Cerebellar nuclear complex (tissue), 1 donor: ENCODE measurements at regions not wholly inside any gene's neighbourhood (a gene's known extent, or its start where the extent isn't known, plus 50 kb on each side); places are given as distances from the start of the nearest gene placed in this dataset.
"Not testable (repeated sequence)": the region's sequence is repeated elsewhere in the genome, so short reads cannot be mapped to it uniquely, and the experiment has no call there.

ENCODE experiments used
- DNase-seq, 2 experiments: peaks; one replicate each; lab custom pipeline; 2025; lab: John Stamatoyannopoulos, UW

DNA sequence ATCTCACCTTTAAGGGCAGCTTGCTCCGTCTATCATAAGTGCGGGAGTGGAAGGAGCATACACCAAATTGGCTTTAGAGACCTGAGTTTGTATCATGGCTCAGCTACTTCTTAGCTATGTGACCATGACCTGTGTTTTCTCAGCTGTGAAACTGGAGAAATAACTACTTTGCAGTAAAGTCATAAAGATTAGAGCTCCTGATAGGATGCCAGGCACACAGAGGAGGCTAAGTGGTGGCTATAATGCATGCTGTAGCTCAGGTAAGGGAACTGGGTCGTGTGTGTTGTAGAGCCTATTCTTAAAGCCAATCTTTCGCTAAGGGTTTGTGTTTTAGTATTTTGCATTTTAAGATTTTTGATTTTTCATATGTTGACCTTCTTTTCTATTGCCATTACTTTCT, 451.5 kb upstream of the MAN1A1 start:
- DNase-seq, result no peak

DNA sequence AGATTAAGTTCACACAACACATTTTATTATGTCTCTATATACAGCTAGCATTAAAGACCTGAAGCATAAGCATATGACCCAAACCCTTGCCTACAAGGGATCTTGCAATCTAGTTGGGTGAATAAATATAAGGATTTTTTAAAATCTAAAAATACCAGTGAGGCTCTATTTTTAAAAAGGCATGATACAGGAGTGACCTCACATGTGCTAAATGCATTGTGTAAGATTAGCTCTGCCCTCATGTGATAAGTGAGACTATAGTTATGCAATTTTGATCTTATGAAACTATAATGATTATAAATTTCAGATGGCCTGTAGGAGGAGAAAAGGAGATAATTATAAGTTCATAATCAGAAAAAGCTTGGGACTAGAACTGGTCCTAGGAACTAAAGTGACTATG, 451.0 kb upstream of the MAN1A1 start:
- DNase-seq, result no peak

DNA sequence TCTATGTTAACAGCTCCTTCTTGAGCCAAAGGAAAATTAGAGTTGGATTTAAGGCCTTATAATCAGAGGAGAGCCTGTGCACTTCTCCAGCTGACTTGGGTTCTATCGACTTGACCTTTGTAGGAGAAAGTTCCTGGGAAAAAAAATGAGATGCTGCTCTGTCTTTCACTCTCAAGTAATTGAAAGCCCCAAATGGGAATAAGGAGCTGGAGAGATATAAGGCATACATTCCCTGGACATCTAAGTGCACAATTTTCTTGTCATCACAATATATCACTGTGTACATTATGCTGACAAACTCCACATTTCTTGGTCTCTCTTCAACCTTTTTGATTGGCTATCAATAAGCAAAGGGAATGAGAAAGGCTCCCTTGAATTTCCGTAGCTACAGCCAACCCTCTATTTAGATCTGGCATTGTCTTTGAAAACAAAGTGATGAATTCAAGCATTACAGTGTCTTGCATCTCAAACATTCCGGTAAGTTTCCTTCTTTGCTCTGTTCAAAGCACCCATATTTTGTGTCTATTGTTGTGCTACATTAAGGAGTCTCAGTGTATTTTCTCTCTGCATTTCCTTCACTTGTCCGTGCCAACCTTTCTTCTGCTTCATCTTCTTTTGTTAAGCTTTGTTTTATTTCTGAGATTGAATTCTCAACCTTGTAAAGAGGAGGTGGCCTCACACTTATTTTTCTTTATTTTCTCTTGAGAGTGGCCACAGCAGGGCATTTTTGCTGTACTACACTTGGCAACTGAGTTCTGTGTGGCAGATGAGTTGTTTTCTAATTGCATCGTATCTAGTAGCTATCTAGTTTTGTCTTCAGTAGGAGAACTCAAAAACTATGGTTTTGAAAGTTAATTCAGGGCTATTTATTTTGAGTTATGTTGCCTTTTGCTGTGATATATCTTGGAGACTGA, 450.3 kb upstream of the MAN1A1 start:
- DNase-seq, result no peak

DNA sequence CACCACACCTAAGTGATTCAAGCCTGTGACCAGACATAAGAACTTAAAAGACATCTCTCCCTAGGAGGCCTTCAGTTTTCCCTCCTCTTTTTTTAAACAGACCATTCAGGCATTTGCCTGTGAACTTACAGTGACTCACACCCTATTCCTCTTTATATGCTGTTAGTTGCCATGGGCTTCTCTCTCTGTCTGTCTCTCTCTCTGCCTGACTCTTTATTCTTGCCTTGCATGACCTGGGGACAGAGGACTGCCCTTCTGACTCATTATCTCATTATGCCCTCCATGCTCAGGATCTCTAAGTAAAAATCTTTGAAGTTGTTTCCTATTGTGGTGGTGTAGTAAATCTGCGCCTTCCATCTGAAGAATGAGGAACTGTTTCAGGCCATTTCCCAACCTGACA, 442.2 kb upstream of the MAN1A1 start:
- DNase-seq, result no peak

DNA sequence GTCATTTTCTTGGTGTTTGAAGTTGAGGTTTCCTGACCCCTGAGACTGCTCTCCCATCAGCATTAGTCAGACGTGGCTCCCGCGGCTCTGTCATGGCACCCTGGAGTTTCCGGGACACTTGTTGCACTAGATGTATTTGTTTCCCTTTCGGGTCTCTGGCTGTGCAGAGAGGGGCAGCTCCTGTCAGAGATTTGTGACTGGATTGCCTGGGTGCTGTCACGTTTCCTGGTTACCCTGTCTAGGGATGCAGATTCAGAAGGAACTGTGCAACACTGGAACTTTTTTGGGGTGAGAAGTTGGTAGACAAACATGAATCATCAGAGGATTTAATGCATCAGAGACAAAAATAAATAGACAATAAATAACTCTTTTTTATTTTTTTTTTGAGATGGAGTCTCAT, 431.8 kb upstream of the MAN1A1 start:
- DNase-seq, result no peak

DNA sequence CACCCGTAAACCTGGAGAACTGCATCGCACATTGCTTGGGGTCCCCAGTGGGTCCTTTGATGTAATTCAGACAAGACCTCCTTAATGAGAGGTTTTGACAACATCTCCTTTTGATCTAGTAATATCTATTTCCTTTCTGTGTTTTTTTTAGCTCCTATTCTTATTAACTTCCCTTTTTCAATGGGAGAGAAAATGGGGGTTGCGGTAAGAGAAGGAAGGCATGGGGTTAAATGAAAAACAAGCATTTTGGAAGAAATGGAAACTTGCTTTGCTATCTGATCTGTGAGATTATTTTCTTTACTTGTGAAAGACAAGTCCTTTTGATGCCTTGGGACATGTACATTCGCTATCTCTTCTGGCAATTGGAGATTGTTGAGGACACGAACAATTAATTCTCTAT, 418.6 kb upstream of the MAN1A1 start:
- no peak for DNase-seq

DNA sequence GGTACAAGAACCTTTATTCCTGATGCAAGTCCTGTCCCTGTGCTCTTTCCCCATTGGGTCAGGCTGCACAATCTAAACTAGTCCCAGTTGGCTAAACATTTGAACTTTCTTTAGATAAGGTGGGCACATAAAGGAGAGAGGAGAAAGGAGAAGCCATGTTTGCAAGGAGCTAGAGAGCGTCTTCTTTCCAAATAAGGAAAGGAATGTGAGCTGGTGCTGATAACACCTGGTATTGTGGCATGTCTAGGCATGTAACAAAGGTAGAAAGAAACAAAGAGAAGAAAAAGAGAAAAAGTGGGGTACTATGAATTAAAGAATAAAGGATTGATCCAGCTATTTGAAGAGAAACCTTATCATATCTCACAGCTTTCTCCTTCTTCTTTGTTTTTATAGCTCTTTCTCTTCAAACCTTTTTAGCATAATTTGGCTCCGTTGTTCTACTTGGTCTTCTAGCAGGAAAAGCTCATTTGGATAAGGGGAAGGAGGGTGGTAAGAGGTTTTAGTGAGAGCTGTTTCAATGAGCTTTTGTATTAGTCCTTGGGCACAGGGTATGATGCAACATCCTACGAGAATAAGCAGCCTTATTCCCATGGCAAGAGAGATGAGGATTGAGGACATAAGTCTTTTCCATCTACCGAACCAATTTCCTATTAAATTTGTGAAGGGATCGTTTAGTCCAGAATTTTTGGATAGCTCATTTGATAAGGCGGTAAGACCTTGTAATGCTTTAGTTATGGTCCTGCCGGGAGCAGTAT, 415.5 kb upstream of the MAN1A1 start:
- DNase-seq, result no peak

DNA sequence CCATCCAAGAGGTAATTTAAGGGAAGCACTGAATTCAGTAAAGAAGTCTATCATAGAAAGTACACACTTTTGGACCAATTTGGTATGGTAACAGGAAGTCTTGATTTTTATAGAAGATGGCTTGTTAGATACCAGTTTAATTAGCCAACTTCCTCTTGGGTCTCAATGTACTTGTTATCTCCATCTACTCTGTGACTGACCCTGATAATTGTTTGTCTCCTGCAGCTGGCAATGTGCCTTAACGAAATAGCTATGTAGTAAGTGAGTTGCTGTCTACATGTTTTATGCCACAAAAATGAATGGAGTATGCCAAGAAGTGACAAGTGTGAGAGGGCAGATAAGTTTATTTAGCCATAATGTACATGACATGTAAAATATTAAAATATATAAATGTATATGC, 410.5 kb upstream of the MAN1A1 start:
- no peak for DNase-seq

DNA sequence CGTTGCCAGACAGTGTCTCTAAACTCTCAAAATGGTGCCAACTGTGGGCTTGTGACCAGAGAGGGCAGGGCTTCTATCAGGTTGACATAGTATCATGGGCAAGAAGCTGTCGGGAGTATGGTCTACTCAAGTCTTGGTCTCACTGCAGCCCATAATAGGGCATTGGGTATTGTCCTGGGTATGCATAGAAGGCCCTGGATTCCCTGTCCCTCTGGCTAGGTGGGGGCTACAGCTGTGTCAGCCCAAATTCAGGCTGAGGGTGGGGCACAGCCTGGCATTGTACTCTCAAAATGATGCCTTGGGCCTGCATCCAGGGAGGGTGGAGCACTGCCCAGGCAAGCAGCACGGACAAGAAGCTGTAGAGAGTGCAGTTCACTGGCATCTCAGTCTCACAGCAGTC, 408.8 kb upstream of the MAN1A1 start:
- DNase-seq, result no peak

DNA sequence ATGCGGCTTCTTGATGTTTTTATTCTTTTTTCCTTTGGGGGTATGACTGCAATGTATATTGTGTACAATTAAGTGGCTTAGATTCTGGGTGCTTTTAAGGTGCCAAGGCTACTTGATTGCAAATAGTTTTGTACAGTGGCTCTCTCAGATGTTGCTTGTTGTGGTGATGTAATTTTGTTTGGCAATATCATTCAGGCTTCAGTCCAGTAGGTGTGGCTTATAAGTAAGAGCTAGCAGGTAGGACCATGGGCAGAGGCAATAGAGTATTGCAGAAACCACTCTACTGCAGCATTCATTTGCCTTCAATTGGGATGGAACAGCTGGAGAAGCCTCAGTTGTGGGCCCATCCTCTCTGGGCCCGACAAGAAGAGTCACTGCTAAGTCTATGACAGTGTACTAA, 407.9 kb upstream of the MAN1A1 start:
- no peak for DNase-seq

DNA sequence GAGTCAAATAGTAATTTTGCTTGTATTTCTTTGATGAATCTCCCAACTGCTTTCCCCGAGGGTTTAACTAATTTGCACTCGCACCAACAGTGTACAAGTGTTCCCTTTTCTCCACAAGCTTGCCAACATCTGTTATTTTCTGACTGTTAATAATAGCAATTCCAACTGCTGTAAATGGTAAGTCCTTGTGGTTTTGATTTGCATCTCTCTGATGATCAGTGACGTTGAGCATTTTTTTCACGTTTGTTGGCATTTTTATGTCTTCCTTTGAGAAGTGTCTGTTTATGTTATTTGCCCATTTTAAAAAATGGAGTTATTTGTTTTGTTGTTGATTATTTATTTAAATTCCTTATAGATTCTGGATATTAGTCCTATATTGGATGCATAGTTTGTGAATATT, 399.8 kb upstream of the MAN1A1 start:
- DNase-seq, result no peak

DNA sequence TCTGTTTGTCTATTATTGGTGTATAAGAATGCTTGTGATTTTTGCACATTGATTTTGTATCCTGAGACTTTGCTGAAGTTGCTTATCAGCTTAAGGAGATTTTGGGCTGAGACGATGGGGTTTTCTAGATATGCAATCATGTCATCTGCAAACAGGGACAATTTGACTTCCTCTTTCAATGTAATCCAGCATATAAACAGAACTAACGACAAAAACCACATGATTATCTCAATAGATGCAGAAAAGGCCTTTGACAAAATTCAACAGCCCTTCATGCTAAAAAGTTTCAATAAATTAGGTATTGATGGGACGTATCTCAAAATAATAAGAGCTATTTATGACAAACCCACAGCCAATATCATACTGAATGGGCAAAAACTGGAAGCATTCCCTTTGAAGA, 399.0 kb upstream of the MAN1A1 start:
- not testable (repeated sequence) for DNase-seq

DNA sequence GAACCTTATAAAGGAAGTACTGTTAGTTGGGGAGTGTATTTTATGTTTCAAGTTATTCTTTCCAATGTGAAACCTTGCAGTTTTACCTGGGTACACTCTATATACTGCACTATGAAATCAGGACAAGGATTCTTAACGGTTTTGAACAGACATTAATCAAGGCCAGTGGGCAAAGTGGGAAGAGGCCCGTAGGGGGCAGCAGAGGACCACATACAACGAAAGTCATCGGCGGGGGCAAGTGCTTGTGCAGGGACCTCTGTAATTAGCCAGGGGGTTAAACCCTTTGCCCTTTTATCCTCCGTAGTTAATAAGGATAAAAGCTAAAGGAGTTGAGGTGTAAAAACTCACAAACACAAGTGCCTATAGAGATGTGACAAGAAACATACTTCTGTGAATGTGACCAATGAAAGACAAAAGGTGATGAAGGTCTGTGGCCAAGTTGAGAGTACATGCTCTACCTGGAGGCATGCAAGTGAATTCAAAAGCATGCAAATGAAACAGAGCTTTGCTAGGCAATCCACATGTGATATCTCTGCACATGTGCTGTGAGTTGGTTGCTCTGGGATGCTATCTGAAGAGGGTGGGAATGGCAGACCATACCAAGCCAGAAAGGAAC, 392.7 kb upstream of the MAN1A1 start:
- no peak for DNase-seq

DNA sequence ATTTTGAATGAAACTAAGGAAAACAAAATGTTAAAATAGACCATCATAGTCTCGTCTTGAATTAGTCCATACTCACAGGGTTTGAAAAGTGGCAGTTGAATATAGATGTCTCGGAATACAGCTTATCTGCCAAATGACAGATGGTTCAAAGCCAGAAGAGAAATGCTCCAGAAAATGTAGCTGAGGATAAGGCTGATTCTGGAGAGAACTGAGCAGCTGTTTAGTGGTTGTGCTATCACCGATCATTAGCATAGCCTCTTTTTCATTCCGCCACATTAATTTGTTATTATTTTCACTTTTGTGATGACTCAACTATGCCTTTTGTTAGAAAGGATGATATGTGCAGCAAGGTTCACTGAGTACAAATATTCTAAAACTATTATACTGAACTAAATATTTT, 390.2 kb upstream of the MAN1A1 start:
- no peak for DNase-seq

DNA sequence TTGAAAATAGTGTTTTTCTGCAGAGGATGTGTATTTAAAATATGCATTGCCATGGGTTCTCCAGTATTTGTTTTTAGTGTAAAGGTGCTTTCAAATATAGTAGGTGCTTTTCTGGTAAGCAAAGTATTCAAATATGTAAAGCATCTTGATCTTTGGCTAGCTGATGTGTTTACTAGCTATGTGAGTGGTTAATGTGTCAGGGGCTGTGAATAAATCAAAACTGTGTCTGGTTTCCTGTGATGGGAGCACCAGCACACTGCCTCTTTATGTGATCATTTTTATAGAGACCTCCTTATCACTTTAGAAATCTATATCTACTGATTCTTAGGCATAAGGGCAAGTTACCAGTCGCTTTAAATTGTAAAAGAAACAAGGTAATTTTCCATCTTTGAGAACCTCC, 388.9 kb upstream of the MAN1A1 start:
- no peak for DNase-seq

DNA sequence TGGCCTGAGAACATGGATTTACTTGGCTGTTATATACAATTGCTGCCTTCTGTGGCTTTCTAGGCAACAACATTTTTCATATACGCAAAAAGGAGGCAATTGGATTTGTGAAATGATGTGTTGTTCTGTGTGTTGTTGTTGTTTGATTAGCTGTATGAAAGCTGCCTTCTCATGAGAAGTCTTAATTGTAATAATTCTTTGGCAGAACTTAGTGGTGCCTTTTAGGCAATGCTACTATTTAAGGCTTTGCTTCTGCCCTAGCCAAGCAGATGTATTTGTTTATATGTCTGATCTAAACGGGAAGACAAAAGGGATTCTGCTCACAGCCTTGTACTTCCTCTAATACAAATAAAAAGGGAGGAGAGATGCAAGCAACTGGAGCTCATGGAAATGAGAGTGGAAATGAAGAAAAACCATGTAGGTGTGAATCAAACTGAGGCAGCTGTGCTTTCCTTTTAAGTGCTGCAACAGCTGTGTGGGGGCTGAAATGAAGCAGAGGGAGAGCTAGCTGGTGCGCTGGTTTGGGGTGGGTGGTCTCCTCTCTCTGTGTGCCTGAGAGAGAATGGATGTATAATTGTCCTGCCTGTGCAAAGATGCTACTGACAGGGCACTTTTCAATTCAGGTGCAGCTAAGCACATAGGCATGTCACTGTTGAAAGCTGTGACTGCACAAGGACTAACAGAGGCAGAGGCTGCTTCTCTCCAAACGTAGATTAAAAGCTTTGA, 386.9 kb upstream of the MAN1A1 start:
- DNase-seq, result no peak

DNA sequence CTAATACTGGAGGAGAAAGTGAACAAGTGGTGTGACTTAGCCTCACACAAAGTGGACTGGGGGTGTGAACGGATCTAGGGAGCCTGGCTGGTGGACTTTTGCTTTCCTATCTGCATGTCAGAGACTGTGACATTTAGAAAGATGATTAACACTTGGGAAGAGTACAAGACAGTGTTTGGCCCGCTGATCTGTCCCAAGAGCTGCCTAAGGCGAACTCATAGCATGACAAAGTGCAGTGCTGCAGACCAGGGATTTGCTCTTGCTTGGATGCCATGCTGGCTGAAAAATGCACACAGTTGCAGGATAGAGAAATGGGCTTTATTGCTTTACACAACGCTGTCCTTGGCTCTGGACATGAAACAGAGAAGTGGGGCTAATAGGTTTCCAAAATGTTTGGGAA, 386.0 kb upstream of the MAN1A1 start:
- no peak for DNase-seq

DNA sequence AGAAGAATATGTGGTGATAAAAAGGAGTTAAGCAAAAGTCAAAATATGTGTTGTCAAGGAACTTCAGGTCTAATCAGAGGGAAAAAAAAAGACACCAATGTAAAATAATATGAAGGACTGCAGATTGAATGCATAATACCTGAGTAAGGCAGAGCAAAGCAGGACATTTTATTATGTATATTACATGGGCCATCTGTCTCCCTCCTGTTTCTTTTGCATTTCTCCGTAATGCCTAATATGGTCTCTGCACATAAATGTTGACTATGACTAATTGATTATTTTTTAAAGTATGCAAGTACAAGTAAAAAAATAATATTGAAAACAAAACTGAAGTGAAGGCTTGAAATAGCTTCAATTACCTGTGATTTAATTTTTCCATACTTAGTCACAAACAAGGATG, 384.7 kb upstream of the MAN1A1 start:
- DNase-seq, result no peak

DNA sequence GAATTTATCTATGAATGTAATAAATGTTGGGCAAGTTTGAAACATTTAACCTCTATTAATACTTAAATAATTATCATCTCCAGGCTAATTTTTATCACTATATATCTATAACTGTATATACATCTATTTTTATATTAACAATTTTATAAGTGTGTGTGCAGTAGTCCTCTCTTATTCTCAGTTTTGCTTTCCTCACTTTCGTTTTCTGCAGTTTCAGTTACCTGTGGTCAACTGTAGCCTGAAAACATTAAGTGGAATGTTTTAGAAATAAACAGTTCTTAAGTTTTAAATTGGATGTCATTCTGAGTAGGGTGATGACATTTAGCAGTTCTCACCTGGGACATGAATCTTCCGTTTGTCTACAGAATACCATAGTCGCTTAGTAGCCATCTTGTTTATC, 379.4 kb upstream of the MAN1A1 start:
- no peak for DNase-seq

DNA sequence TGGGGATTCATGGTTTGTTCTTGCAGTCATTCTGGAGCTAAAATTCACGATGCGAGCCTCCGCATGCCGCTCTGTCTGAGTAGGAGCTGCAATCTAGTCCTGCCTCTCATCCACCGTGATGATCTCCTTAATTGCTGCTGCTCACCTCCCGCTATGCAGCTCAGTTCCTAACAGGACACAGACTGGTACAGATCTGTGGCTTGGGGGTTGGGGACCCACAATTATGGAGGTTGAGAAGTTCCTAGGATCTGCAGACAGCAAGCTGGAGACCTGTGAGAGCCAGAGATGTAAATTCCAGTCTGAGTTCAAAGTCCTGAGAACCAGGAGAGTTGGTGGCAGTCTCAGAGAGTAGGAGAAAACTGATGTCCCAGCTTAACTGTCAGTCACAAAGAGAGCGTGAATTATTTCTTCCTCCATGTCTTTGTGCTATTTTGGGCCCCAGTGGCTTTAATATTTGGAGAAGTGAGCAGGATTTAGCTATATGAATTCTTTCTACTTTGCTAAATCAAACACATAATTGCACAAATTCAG, 378.7 kb upstream of the MAN1A1 start:
- DNase-seq, result no peak

DNA sequence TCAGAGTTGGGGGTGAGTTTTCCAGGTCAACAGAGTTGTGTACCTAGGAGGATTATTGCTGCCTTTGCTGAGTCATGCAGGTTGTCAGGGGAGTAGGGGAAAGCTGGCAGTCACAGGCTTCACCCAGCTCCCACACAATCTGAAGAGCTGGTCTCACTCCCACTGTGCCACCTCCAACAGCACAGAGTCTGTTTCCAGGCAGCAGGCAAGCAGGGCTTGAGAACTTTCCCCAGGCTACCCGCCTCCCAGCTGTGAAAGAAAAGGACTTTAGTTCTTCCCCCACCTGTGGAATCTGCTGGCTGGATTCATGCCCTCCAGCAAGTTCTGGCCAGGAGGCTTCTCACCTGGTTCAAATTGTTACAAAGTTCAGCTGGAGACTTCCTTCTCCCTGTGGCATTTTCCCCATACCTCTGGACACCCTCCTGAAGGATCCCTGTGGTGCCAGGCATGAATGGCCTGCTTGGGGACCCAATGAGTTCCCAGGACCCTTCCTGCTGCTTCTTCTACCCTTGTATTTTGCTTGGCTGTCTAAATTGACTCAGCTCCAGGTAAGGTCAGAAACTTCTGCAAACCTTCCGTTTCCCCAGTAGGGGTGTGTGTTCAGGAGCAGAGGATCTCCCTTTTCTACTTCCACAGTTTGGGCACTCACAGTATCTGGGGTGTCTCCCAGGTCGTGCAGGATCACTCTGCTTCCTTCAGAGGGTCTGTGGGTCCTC, 378.1 kb upstream of the MAN1A1 start:
- DNase-seq, result no peak
